ENCODE measurements at regions not wholly inside any gene's neighbourhood (a gene's known extent, or its start where the extent isn't known, plus 50 kb on each side); places are given as distances from the start of the nearest gene placed in this dataset.

GRCh38 chr7:131224996-131225395, 102.7 kb upstream of the MKLN1 start:
- ATAC-seq (peak; percentile 43), DNase-seq (no peak)

- DNase-seq = no peak
- no peak for ATAC-seq
Observed at GRCh38 chr7:131225619-131226513, 101.8 kb upstream of the MKLN1 start.

- ATAC-seq (no peak), DNase-seq (no peak)
Observed at GRCh38 chr7:131226514-131226865, 101.2 kb upstream of the MKLN1 start.

- peak; percentile 77 for ATAC-seq
- DNase-seq = peak; percentile 66
Observed at GRCh38 chr7:131231381-131232220, 96.1 kb upstream of the MKLN1 start.

GRCh38 chr7:131232768-131233167, 94.9 kb upstream of the MKLN1 start:
- no peak for ATAC-seq
- no peak for DNase-seq

- no peak for DNase-seq
- ATAC-seq = no peak
Observed at GRCh38 chr7:131233193-131233592, 94.5 kb upstream of the MKLN1 start.

- ATAC-seq = no peak
- no peak for DNase-seq
Observed at GRCh38 chr7:131234719-131235488, 92.8 kb upstream of the MKLN1 start.

GRCh38 chr7:131235489-131236317, 92.0 kb upstream of the MKLN1 start:
- DNase-seq (peak; percentile 77), ATAC-seq (peak; percentile 94)

GRCh38 chr7:131236318-131236672, 91.4 kb upstream of the MKLN1 start:
- ATAC-seq = no peak
- no peak for DNase-seq

GRCh38 chr7:131238347-131238931, 89.2 kb upstream of the MKLN1 start:
- DNase-seq (no peak), ATAC-seq (no peak)

- ATAC-seq = no peak
- DNase-seq = no peak
Observed at GRCh38 chr7:131241386-131241785, 86.3 kb upstream of the MKLN1 start.

GRCh38 chr7:131242123-131242650, 85.5 kb upstream of the MKLN1 start:
- DNase-seq (no peak), ATAC-seq (no peak)

- DNase-seq (no peak), ATAC-seq (peak; percentile 55)
Observed at GRCh38 chr7:131244259-131244852, 83.3 kb upstream of the MKLN1 start.

- no peak for DNase-seq
- no peak for ATAC-seq
Observed at GRCh38 chr7:131249003-131249402, 78.7 kb upstream of the MKLN1 start.

- DNase-seq (no peak), ATAC-seq (no peak)
Observed at GRCh38 chr7:131249483-131249882, 78.2 kb upstream of the MKLN1 start.

- DNase-seq (no peak), ATAC-seq (no peak)
Observed at GRCh38 chr7:131250331-131250730, 77.3 kb upstream of the MKLN1 start.

GRCh38 chr7:131251371-131251770, 76.3 kb upstream of the MKLN1 start:
- no peak for DNase-seq
- ATAC-seq = no peak

- ATAC-seq (no peak), DNase-seq (no peak)
Observed at GRCh38 chr7:131252976-131253375, 74.7 kb upstream of the MKLN1 start.

- DNase-seq (no peak), ATAC-seq (no peak)
Observed at GRCh38 chr7:131254211-131254610, 73.5 kb upstream of the MKLN1 start.

GRCh38 chr7:131255242-131255641, 72.4 kb upstream of the MKLN1 start:
- ATAC-seq (no peak), DNase-seq (no peak)

All from stimulated activated naive CD8-positive, alpha-beta T cell treated with anti-CD3 and anti-CD28 coated beads, Interleukin-15, Interleukin-2, amounts not matched to agents 100 U/mL and 50 U/mL, for 24 hours (primary cell).